ES-I3 (cell line): ENCODE measurements at regions not wholly inside any gene's neighbourhood (a gene's known extent, or its start where the extent isn't known, plus 50 kb on each side); places are given as distances from the start of the nearest gene placed in this dataset.

Source experiments
- H3K36me3 ChIP-seq: 2 replicates; pipeline ENCODE4 v1.6.1; 2013; ENCODE audit warnings: mild to moderate bottlenecking, low read length, control low read depth, moderate library complexity; ENCODE audit not compliant: insufficient read depth
- H3K4me1 ChIP-seq: 2 replicates; pipeline ENCODE4 v1.6.1; 2013; ENCODE audit warnings: mild to moderate bottlenecking, control low read depth, low read length; ENCODE audit not compliant: insufficient read depth
- H3K9ac ChIP-seq: 2 replicates; pipeline ENCODE4 v1.6.1; 2013; ENCODE audit warnings: low read depth, mild to moderate bottlenecking, low read length, moderate library complexity
- H3K9me3 ChIP-seq: 2 replicates; pipeline ENCODE4 v1.6.1; 2013; ENCODE audit warnings: mild to moderate bottlenecking, low read length, moderate library complexity; ENCODE audit not compliant: control insufficient read depth, insufficient read depth

DNA sequence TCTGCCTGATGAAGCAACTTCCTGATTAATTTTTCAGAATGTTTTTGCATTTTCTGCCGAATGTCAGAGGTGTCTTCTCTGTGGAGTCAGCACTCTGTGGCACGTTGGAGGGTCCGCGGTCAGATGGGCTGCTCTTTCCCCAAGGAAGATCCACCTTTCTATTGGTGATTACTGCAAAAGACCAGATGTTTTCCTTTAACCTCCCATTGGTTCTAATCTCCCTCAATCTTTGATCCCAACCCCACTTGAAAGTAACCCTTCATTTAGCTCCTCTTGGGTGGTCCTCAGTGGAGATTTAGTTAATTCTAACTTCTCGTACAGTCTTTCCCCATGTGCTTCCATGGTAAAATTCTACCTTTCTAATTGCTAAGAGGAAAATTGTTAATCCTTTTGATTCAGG is 397.7 kb upstream of the DDHD1 start:
- Histone ChIP-seq H3K36me3 (no peaks in the 10 kb centered on the region), H3K9ac (no peak overlapping the region), H3K9me3 (no peaks in the 10 kb centered on the region), H3K4me1 (no peaks in the 10 kb centered on the region)

DNA sequence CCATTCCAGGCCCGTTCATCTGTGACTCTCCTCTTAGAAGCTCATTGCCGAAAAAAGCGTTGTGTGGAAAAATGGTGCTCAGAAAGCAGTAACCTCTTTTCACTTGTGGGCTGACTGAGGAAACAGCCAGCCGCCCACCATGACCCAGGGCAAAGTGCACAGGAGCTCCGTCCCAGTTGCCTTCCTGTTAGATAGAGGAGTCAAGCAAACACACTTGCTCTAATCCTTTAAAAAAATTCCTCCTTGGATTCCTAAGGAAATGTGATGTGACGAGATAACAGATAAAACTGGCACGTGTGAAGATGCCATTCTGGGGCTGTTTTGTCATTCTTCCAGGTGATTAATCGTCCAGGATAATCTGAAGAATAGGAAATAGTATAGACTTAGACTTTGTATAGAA is 396.8 kb upstream of the DDHD1 start:
- H3K36me3 ChIP-seq = no peaks in the 10 kb centered on the region
- no peaks in the 10 kb centered on the region for H3K9me3 ChIP-seq
- H3K4me1 ChIP-seq = no peaks in the 10 kb centered on the region
- no peak overlapping the region for H3K9ac ChIP-seq

DNA sequence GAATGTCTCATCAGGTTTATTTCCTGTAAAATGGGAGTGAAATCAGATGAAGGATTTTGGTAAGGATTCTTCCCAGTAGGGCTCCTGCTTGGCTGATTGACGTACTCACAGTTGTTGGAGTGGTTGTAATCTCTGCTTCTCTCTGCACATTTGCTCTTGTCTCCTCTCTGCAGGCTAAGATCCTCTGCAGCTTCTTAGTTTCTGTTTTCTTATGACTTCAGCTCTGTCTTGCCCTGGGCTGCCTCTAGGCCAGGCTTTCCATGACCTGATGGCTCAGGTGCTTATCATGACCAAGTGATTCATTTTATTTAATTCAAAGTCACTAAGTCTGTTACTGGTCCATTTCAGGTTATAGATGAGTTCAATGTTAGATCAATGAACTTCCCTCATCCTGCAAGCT is 394.5 kb upstream of the DDHD1 start:
- Histone ChIP-seq H3K9me3 (no peaks in the 10 kb centered on the region), H3K36me3 (no peaks in the 10 kb centered on the region), H3K9ac (no peak overlapping the region), H3K4me1 (no peaks in the 10 kb centered on the region)

DNA sequence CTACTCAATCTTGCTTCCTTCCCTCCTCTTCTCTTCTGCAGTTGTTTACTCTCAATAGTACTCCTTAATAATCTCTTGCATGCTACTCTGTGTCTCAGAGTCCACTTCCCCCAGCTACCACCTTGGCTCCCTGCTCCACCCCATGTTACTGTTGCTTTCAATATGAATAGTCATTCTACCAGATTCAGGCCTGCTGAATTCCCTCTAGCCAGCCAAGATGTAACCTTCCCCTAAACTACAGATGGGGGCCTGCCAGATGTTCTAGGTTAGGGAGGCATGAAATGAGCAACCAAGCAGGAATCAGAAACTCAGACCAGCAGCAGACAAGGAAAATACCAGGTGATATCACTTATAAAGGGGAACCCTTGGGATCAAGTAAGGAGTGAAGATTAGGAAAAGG is 392.1 kb upstream of the DDHD1 start:
- no peaks in the 10 kb centered on the region for H3K9me3 ChIP-seq
- no peak overlapping the region for H3K9ac ChIP-seq
- no peaks in the 10 kb centered on the region for H3K4me1 ChIP-seq
- no peaks in the 10 kb centered on the region for H3K36me3 ChIP-seq

DNA sequence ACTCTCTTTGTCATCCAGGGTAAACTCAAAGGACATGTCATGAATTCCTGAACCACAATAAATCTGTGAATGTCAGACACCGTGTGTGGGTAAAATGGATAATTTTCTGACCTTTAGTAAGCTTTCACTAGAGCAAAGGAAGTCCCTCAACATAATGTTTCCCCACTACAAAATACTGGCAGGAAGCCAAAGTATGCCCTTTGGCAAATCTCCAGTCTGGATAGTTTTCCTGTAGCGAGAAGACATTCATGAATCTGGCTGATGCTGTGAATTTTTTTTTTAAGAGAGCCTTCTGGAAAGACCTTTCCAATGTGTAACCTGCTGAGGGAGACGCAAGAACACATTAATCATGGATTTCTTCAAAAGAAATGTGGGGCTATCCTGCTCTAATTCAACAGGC is 389.6 kb upstream of the DDHD1 start:
- Histone ChIP-seq H3K36me3 (no peaks in the 10 kb centered on the region), H3K4me1 (no peaks in the 10 kb centered on the region), H3K9ac (no peak overlapping the region), H3K9me3 (no peaks in the 10 kb centered on the region)

DNA sequence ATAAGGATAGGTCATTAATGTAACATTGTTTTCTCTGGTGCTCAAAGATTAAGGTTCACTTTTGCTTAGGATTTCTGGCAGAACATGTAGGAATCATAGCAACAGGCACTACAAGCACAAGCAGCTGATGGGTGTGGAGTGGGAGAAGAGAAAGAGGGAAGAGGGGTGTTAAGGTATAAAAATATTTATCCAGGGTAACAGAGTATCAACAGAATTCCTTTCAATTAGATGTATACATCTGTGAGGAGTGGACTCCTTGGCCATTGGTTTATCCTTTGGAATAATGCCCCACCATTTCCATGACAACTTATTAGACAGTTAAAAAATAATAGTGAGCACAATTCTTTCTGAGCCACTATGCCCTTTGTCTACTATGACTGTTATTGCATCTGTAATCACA is 388.3 kb upstream of the DDHD1 start:
- H3K4me1 ChIP-seq = no peaks in the 10 kb centered on the region
- no peak overlapping the region for H3K9ac ChIP-seq
- no peaks in the 10 kb centered on the region for H3K36me3 ChIP-seq
- no peaks in the 10 kb centered on the region for H3K9me3 ChIP-seq

DNA sequence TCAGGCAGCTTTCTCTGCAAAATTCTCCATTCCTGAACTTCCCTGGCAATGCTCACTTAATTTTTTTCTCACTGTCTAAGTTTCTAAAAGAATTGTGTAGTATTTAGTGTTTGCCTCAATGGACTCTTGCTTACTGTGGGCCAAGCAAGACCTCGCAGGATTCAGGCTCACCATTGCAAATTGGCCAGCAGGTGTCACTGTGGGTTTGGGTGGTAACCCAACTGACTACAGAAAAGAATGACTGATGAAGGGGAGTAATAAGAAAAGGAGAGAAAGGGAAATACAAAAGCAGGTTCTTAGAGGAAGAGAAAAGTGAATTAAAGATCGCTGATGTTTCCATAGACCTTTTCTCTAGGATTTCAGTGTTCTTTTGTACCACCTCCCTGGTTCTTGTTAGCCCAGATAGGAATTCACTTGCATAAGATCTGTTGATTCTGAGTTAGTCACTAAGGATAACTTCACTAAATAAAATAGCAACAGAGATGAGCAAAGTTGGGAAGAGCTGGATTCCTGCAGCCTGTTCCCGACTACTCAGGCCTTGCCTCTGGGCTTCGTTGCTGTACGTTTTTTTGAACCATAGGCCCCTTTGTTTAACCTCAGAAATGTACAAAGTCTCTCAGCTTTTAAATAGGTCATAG is 386.5 kb upstream of the DDHD1 start:
- no peaks in the 10 kb centered on the region for H3K4me1 ChIP-seq

DNA sequence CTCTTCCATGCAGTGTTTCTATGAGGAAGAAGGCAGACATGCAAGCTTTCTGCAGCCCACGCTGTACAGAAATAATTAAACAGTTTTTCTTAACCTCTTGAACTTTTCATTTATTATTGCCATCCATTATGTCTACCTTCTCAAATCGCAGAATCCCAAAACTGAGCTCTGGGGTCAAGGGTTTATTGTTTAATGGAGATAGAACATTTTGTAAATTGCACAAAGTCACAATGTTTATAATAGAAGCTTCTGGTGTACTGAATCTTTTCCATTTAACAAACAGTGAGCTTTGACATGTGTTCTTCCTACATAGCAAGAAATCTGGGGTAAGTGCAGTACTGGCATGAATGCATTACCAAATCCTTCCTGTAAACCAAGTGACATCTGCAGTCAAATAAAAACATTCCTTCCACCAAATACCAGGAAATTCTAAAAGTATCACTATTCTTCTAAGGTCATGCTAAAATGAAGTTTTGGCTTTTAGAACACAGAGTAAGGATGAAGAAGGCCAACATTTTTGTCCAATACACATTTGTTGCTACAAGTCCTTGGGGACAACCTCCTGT is 385.3 kb upstream of the DDHD1 start:
- H3K9me3 ChIP-seq = no peaks in the 10 kb centered on the region
- H3K9ac ChIP-seq = no peak overlapping the region
- H3K4me1 ChIP-seq = no peaks in the 10 kb centered on the region
- no peaks in the 10 kb centered on the region for H3K36me3 ChIP-seq

More for the DNA sequence above, 386.5 kb upstream of the DDHD1 start:
- H3K36me3 ChIP-seq = no peaks in the 10 kb centered on the region
- no peaks in the 10 kb centered on the region for H3K9me3 ChIP-seq
- no peak overlapping the region for H3K9ac ChIP-seq

DNA sequence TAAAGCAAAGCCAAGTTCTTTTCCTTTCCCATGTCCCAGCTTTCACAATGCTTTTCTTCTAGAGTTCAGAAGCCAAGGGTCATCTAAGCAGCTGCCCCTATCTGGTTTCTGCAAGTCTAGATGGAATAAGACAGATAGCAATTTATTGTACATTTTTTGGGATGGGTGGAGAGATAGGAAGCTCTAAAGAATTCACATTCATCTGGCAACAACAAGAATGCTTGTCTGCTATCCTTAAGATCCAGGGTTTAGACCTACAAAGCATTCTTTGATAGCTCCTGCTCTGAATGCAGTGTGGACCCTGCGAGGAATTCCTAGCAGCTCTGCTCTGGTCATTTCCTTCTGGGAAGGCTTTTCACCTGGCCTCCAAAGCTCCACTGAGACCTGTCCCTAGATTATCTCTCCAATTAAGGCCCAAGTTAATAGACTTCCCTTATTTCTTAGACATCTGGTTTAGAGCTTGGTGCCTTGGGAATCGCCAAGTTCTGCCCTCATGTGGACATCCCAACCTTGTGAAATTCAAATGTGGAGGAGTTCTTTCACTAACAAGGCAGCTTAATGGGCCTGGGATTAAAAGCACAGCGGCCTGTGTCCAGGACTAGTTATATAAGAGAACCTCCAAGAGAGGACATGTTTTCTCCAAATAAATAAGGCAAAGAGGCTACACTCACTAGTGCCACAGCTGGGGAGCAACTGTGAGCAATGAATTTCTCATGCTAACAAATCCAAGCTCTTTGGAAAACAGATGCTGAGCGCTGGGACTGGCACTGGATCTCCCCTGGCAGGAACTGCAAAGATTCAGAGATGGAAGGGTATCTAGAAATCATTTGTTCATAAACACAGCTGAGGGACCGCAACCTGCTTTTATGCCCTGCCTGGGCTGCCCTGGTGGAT is 384.5 kb upstream of the DDHD1 start:
- no peaks in the 10 kb centered on the region for H3K4me1 ChIP-seq
- no peaks in the 10 kb centered on the region for H3K9me3 ChIP-seq
- H3K36me3 ChIP-seq = no peaks in the 10 kb centered on the region
- H3K9ac ChIP-seq = no peak overlapping the region

DNA sequence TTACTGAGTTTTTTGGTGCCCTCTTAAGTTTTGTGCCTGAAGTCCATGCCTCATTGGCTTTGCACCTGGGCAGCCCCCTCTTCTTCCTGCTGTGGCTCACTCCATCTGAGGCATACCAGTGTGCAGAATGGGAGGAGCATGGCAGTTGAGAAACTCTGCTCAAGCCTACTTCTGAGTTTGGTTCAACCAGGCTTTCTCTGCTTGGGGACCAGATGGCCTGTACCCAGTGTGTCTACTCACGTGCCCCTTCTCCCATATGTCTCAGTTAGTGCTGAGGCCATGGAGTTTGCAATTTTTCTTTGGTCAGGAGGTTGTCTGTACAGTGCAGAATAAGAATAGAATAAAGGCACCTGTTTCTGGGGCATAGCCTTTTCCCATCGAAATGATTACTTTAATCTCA is 383.3 kb upstream of the DDHD1 start:
- Histone ChIP-seq H3K36me3 (no peaks in the 10 kb centered on the region), H3K4me1 (no peaks in the 10 kb centered on the region), H3K9ac (no peak overlapping the region), H3K9me3 (no peaks in the 10 kb centered on the region)

DNA sequence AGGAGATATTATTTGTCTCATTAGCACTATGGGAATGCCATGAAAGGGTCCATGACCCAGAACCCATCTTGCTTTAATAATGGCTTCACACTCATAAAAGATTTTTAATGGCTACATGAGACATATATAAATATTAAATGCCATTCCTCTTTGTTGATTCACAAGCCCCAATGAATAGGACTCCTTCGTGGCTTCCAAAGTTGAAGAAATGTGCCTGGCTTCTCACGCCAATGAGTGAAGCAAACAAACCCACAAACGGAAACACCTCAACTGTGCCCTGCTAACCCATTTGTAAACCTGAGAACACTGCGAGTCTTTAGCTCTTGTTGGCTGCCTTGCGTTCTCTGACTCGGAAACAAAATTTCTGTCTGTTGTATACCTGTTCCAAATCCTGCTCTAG is 381.7 kb upstream of the DDHD1 start:
- Histone ChIP-seq H3K4me1 (no peaks in the 10 kb centered on the region), H3K9ac (no peak overlapping the region), H3K9me3 (no peaks in the 10 kb centered on the region), H3K36me3 (no peaks in the 10 kb centered on the region)

DNA sequence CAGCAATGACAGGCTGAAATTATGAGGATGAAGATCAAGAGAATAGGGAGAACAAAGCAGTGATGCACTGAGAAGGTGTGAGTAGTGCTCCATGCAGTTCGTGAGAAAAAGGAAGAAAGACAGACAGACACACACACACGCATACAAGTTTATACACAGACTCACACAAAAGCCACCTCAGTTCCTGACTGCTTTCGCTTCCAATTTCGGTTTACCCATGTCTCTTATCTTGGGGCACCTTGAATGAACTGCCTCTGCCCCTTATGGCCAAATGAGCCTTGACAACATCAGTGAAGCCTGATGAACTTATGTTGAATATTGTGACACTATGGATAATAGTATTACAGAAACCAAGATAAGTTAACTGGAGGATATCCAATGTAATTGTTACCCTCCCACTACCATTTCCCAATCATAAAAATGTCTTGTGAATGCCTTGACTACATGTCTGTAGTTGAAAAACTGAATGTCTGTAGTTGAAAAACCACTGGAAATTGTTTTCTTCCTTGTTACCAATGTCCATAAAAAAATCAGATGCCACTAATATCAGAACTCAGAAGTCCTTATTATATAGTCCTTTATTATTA is 380.4 kb upstream of the DDHD1 start:
- H3K36me3 ChIP-seq = no peaks in the 10 kb centered on the region
- no peaks in the 10 kb centered on the region for H3K9me3 ChIP-seq
- H3K4me1 ChIP-seq = no peaks in the 10 kb centered on the region
- H3K9ac ChIP-seq = no peak overlapping the region

DNA sequence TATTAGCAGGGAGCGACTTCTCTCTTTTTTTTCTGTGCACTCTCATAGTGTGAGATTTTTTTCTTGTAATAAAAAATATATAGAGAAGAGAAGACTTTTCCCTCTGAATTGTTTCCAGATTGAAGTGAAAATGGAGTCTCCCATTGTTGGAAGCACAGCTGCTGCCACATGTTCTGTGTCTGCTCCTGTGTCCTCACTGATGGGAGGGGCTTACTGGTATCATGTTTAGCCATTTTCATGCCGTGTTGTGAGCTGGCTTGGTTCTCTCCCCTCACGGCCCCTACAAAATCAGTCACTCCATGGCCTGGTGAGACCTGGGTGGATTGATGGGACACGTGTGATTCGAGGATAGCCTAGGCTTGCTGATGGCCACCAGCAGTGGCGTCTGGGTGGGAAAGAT is 379.7 kb upstream of the DDHD1 start:
- no peaks in the 10 kb centered on the region for H3K9me3 ChIP-seq
- no peaks in the 10 kb centered on the region for H3K4me1 ChIP-seq
- no peak overlapping the region for H3K9ac ChIP-seq
- H3K36me3 ChIP-seq = no peaks in the 10 kb centered on the region

DNA sequence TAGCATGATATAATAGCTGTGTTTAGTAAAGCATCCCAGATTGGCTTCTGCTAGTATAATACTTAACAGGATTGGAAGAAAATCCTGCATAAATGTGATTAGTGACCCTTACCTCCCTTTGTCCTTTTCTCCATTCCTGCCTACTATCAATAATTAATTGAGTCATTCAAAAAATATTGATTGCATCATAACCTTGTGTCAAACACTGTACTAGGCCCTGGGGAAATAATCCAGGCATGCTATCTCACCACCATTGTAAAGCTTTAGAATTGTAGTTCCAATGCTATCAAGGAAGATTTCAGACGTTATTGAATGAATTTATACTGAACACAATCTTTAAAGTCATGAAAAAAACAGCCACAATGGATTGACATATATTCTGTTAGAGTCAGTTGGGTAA is 378.6 kb upstream of the DDHD1 start:
- H3K9ac ChIP-seq = no peak overlapping the region
- H3K36me3 ChIP-seq = no peaks in the 10 kb centered on the region
- no peaks in the 10 kb centered on the region for H3K4me1 ChIP-seq
- no peaks in the 10 kb centered on the region for H3K9me3 ChIP-seq

DNA sequence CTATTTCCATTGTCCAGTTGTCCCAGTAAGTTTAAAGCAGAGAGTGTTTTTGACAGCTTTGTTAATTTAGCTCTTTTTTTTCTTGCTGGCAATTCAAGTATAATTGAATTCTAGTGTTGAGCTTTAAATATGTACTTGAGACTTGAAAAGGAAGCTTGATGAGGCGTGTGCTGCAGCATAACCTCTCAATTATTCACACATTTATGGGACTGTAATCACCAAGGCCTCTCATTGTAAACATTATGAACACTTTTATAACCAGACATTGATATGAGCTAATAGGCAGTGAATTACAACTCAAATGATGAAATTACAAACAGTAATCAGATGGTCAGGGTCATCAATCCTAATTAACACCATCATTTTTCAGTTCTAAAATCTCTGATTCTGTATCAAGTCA is 378.0 kb upstream of the DDHD1 start:
- no peaks in the 10 kb centered on the region for H3K9me3 ChIP-seq
- H3K9ac ChIP-seq = no peak overlapping the region
- no peaks in the 10 kb centered on the region for H3K36me3 ChIP-seq
- no peaks in the 10 kb centered on the region for H3K4me1 ChIP-seq
